ENCODE measurements at regions not wholly inside any gene's neighbourhood (a gene's known extent, or its start where the extent isn't known, plus 50 kb on each side); places are given as distances from the start of the nearest gene placed in this dataset.

GRCh38 chr9:26237256-26237655 is 559.0 kb upstream of the TUSC1 start:
- TF ChIP-seq POLR2AphosphoS5 (IDR thresholded peaks at IDR 0.05; ENCODE audit: low read depth, low read length) = no peak
- TF ChIP-seq REST (IDR thresholded peaks at IDR 0.05; ENCODE audit: insufficient read depth in 1 of 2, low read depth in 2 of 2, low read length in 2 of 2) = no peak

Measured in PFSK-1 (cell line).